ENCODE measurements at regions not wholly inside any gene's neighbourhood (a gene's known extent, or its start where the extent isn't known, plus 50 kb on each side); places are given as distances from the start of the nearest gene placed in this dataset.

- no peak overlapping the region for H3K27ac ChIP-seq (ENCODE audit: low read length in 2 of 2)
- Mint-ChIP-seq H3K4me3 (no peak overlapping the region), H3K9me3 (ENCODE audit: insufficient read depth) (no peaks in the 10 kb centered on the region), H3K27ac (no peak overlapping the region), H3K27me3 (peaks cover 11% of the 10 kb centered on the region), H3K4me1 (no peaks in the 10 kb centered on the region)
- no peak for TF ChIP-seq EZH2 (IDR thresholded peaks at IDR 0.05; ENCODE audit: borderline replicate concordance, insufficient read depth, low read depth, low read length, poor library complexity, severe bottlenecking)
- no peaks in the 10 kb centered on the region for H3K36me3 ChIP-seq (replicated peaks in 1 of 2; ENCODE audit: control extremely low read depth in 1 of 2, control insufficient read depth in 1 of 2, extremely low read depth in 1 of 2, insufficient read depth in 2 of 2, low read length in 1 of 2)
- no peaks in the 10 kb centered on the region for H3K4me1 ChIP-seq (ENCODE audit: control insufficient read depth in 2 of 2, insufficient read depth in 2 of 2, low read length in 2 of 2)
- H3K27me3 ChIP-seq (replicated peaks in 1 of 4; ENCODE audit: control extremely low read depth in 1 of 4, control insufficient read depth in 3 of 4, insufficient read depth in 4 of 4, low read length in 3 of 4) = no peaks in the 10 kb centered on the region
- H3K79me2 ChIP-seq (ENCODE audit: control insufficient read depth, insufficient read depth, low read length) = no peaks in the 10 kb centered on the region
- intact Hi-C loops (cut with micrococcal nuclease) = no loop called here
- H3K4me3 ChIP-seq (ENCODE audit: control extremely low read depth in 1 of 5, extremely low read depth in 1 of 5, insufficient read depth in 1 of 5, low read depth in 2 of 5, low read length in 4 of 5) = no peak overlapping the region
- WGBS (ENCODE audit: insufficient coverage) = 30% methylated on average over 2 of the region's 7 CpGs
- ChIA-PET CTCF (no interaction called here), POLR2A (no interaction called here)
- no peak overlapping the region for H3K4me2 ChIP-seq (replicated peaks; ENCODE audit: low read depth, low read length, poor library complexity, severe bottlenecking)
- H2AFZ ChIP-seq (ENCODE audit: insufficient read depth, low read depth, low read length, poor library complexity, severe bottlenecking) = no peak overlapping the region
- no peak for ATAC-seq (ENCODE audit: low read depth)
- DNase-seq = no peak
- no peak overlapping the region for H3K9ac ChIP-seq (ENCODE audit: low read length)
- no peaks in the 10 kb centered on the region for H3K9me3 ChIP-seq (ENCODE audit: control extremely low read depth in 1 of 3, control insufficient read depth in 2 of 3, insufficient read depth in 1 of 3, low read length in 2 of 3)
- H4K20me1 ChIP-seq (ENCODE audit: control insufficient read depth, insufficient read depth, low read length, poor library complexity, severe bottlenecking) = no peaks in the 10 kb centered on the region
These were observed 127.0 kb upstream of the DDIT4L start for GRCh38 chr4:100317032-100317864.

- Mint-ChIP-seq H3K4me1 (no peaks in the 10 kb centered on the region), H3K9me3 (ENCODE audit: insufficient read depth) (no peaks in the 10 kb centered on the region), H3K27ac (no peak overlapping the region), H3K27me3 (peaks cover 18% of the 10 kb centered on the region), H3K4me3 (no peak overlapping the region)
- no peaks in the 10 kb centered on the region for H4K20me1 ChIP-seq (ENCODE audit: control insufficient read depth, insufficient read depth, low read length, poor library complexity, severe bottlenecking)
- no peak overlapping the region for H3K27ac ChIP-seq (ENCODE audit: low read length in 2 of 2)
- H3K79me2 ChIP-seq (ENCODE audit: control insufficient read depth, insufficient read depth, low read length) = no peaks in the 10 kb centered on the region
- H3K27me3 ChIP-seq (replicated peaks in 1 of 4; ENCODE audit: control extremely low read depth in 1 of 4, control insufficient read depth in 3 of 4, insufficient read depth in 4 of 4, low read length in 3 of 4) = no peaks in the 10 kb centered on the region
- no peak overlapping the region for H3K4me3 ChIP-seq (ENCODE audit: control extremely low read depth in 1 of 5, extremely low read depth in 1 of 5, insufficient read depth in 1 of 5, low read depth in 2 of 5, low read length in 4 of 5)
- no peaks in the 10 kb centered on the region for H3K9me3 ChIP-seq (ENCODE audit: control extremely low read depth in 1 of 3, control insufficient read depth in 2 of 3, insufficient read depth in 1 of 3, low read length in 2 of 3)
- 90% methylated on average over 2 of the region's 2 CpGs for WGBS (ENCODE audit: insufficient coverage)
- ATAC-seq (ENCODE audit: low read depth) = no peak
- DNase-seq = no peak
- no peak overlapping the region for H3K4me2 ChIP-seq (replicated peaks; ENCODE audit: low read depth, low read length, poor library complexity, severe bottlenecking)
- CTCF ChIA-PET = no interaction called here
- no peak for TF ChIP-seq CTCF (IDR thresholded peaks at IDR 0.05)
- no peak for TF ChIP-seq EZH2 (IDR thresholded peaks at IDR 0.05; ENCODE audit: borderline replicate concordance, insufficient read depth, low read depth, low read length, poor library complexity, severe bottlenecking)
- no peaks in the 10 kb centered on the region for H3K36me3 ChIP-seq (replicated peaks in 1 of 2; ENCODE audit: control extremely low read depth in 1 of 2, control insufficient read depth in 1 of 2, extremely low read depth in 1 of 2, insufficient read depth in 2 of 2, low read length in 1 of 2)
- no peak overlapping the region for H3K9ac ChIP-seq (ENCODE audit: low read length)
- intact Hi-C loops (cut with micrococcal nuclease) = no loop called here
- H2AFZ ChIP-seq (ENCODE audit: insufficient read depth, low read depth, low read length, poor library complexity, severe bottlenecking) = no peak overlapping the region
- POLR2A ChIA-PET = no interaction called here
- no peaks in the 10 kb centered on the region for H3K4me1 ChIP-seq (ENCODE audit: control insufficient read depth in 2 of 2, insufficient read depth in 2 of 2, low read length in 2 of 2)
These were observed 123.8 kb upstream of the DDIT4L start for GRCh38 chr4:100314057-100314456.
